Panc1 (cell line): ENCODE measurements at regions not wholly inside any gene's neighbourhood (a gene's known extent, or its start where the extent isn't known, plus 50 kb on each side); places are given as distances from the start of the nearest gene placed in this dataset.

Experiments used
- ATAC-seq: fragments of 200-7000 bp; cut with Tn5 transposase; 2 replicates; pipeline ENCODE4 v1.9.1; 2020; ENCODE audit warnings: mild to moderate bottlenecking, moderate library complexity
- BruUV-seq: library from RNA; stranded (reverse); fragments of 400-500 nt; replicated peaks from 2 replicates; lab custom pipeline; 2021; lab: Mats Ljungman, UMichigan
- CTCF ChIA-PET: fragments of 300-600 bp; sonication (Branson Sonifier 250); formaldehyde crosslinking; loops from one replicate; lab custom pipeline; 2022; ENCODE audit warnings: antibody characterized with exemption; lab: Charles Lee
- POLR2A ChIA-PET: fragments of 300-600 bp; sonication (Branson Sonifier 250); formaldehyde crosslinking; loops from one replicate; lab custom pipeline; 2022; ENCODE audit warnings: antibody characterized with exemption; lab: Charles Lee
- DNase-seq: peaks from one replicate; pipeline ENCODE4 v3.0.0-alpha.2; 2010; ENCODE audit warnings: low read depth, low spot score
- H3K27ac ChIP-seq: 2 replicates; pipeline ENCODE4 v1.5.1; 2011; ENCODE audit warnings: mild to moderate bottlenecking, low read length, inconsistent platforms
- H3K27me3 ChIP-seq: fragments of 200-500 bp; sonication (Bioruptor generic); 2 replicates; pipeline ENCODE4 v1.6.0; 2014; ENCODE audit warnings: low read length, inconsistent platforms; ENCODE audit not compliant: control insufficient read depth, insufficient read depth
- H3K36me3 ChIP-seq: fragments of 200-500 bp; sonication (Bioruptor generic); 2 replicates; pipeline ENCODE4 v1.5.1; 2014; ENCODE audit warnings: inconsistent platforms, mild to moderate bottlenecking, low read length, moderate library complexity; ENCODE audit not compliant: control insufficient read depth, insufficient read depth
- H3K4me1 ChIP-seq: 2 replicates; pipeline ENCODE4 v1.5.1; 2011; ENCODE audit warnings: inconsistent platforms, mild to moderate bottlenecking, low read length, moderate library complexity; ENCODE audit not compliant: control insufficient read depth, insufficient read depth
- H3K4me3 ChIP-seq, 2 experiments: 2 replicates each; pipeline ENCODE4 v1.5.1; 2011 to 2012; ENCODE audit warnings: low read depth in 2 of 2, low read length in 2 of 2, mild to moderate bottlenecking in 2 of 2, inconsistent platforms in 1 of 2, moderate library complexity in 1 of 2
- H3K9me3 ChIP-seq: fragments of 200-500 bp; sonication (Bioruptor generic); 2 replicates; pipeline ENCODE4 v1.5.1; 2014; ENCODE audit warnings: low read depth, mild to moderate bottlenecking, inconsistent platforms, low read length, moderate library complexity; ENCODE audit not compliant: control insufficient read depth, insufficient read depth
- POLR2AphosphoS5 ChIP-seq: IDR thresholded peaks from 2 replicates; pipeline ENCODE4 v1.6.1; 2012; ENCODE audit warnings: mild to moderate bottlenecking, low read depth, low read length, moderate library complexity
- SIN3A ChIP-seq: IDR thresholded peaks from 2 replicates; pipeline ENCODE4 v1.6.1; 2012; ENCODE audit warnings: low read depth, mild to moderate bottlenecking, low read length, moderate library complexity, borderline replicate concordance; ENCODE audit not compliant: insufficient read depth
- TCF7L2 ChIP-seq: IDR thresholded peaks from 2 replicates; pipeline ENCODE4 v1.6.1; 2011; ENCODE audit warnings: mild to moderate bottlenecking, low read depth, low read length, inconsistent platforms
- in situ Hi-C: cut with HindIII; loops from 2 replicates; pipeline ENCODE4 v1.10.0; 2016; ENCODE audit warnings: low sequenced_read_pairs, low pct_unique_long_range_greater_than_20kb
- intact Hi-C: fragments of 100-400 bp; cut with micrococcal nuclease; formaldehyde crosslinking; loops from one replicate; pipeline ENCODE4 v1.10.0; 2022; ENCODE audit not compliant: unreplicated experiment
- TF ChIP-seq, protein P1 (sequence below), 2 experiments: IDR thresholded peaks; 2 replicates each; pipeline ENCODE4 v1.6.1; 2011 to 2012; ENCODE audit warnings: low read depth in 2 of 2, control low read depth in 1 of 2, low read length in 1 of 2, mild to moderate bottlenecking in 1 of 2, moderate library complexity in 1 of 2; ENCODE audit not compliant: insufficient read depth in 1 of 2
- TF ChIP-seq, protein P2 (sequence below): fragments of 450-650 bp; IDR thresholded peaks from 2 replicates; pipeline ENCODE4 v1.5.1; 2017; ENCODE audit warnings: mild to moderate bottlenecking

DNA sequence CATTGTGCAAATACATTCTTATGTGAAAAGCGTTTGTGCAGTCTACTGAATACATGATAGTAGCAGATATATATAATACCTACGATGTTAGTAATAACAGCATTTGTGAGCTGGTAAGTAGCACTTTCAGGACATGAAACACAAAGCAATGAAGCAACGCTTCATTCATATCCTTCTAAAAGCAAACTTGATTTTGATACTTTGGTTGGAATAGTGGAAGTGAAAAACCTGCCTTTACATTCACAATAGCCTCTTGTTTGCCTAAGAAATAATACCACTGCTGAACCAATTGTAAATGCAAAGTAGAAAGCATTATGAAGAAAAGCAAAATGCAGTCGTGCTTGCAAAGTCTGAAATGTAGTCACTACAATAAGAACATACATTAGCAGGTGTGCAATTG, 926.3 kb downstream of the FSTL5 start:
- no peak overlapping the region for H3K27ac ChIP-seq
- no peak for ATAC-seq
- TF ChIP-seq POLR2AphosphoS5 = no peak
- TF ChIP-seq, protein P1, sequence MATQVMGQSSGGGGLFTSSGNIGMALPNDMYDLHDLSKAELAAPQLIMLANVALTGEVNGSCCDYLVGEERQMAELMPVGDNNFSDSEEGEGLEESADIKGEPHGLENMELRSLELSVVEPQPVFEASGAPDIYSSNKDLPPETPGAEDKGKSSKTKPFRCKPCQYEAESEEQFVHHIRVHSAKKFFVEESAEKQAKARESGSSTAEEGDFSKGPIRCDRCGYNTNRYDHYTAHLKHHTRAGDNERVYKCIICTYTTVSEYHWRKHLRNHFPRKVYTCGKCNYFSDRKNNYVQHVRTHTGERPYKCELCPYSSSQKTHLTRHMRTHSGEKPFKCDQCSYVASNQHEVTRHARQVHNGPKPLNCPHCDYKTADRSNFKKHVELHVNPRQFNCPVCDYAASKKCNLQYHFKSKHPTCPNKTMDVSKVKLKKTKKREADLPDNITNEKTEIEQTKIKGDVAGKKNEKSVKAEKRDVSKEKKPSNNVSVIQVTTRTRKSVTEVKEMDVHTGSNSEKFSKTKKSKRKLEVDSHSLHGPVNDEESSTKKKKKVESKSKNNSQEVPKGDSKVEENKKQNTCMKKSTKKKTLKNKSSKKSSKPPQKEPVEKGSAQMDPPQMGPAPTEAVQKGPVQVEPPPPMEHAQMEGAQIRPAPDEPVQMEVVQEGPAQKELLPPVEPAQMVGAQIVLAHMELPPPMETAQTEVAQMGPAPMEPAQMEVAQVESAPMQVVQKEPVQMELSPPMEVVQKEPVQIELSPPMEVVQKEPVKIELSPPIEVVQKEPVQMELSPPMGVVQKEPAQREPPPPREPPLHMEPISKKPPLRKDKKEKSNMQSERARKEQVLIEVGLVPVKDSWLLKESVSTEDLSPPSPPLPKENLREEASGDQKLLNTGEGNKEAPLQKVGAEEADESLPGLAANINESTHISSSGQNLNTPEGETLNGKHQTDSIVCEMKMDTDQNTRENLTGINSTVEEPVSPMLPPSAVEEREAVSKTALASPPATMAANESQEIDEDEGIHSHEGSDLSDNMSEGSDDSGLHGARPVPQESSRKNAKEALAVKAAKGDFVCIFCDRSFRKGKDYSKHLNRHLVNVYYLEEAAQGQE (IDR thresholded peaks at IDR 0.05; ENCODE audit: insufficient read depth in 1 of 2, low read depth in 2 of 2, low read length in 1 of 2) = no peak
- TF ChIP-seq, protein P2, sequence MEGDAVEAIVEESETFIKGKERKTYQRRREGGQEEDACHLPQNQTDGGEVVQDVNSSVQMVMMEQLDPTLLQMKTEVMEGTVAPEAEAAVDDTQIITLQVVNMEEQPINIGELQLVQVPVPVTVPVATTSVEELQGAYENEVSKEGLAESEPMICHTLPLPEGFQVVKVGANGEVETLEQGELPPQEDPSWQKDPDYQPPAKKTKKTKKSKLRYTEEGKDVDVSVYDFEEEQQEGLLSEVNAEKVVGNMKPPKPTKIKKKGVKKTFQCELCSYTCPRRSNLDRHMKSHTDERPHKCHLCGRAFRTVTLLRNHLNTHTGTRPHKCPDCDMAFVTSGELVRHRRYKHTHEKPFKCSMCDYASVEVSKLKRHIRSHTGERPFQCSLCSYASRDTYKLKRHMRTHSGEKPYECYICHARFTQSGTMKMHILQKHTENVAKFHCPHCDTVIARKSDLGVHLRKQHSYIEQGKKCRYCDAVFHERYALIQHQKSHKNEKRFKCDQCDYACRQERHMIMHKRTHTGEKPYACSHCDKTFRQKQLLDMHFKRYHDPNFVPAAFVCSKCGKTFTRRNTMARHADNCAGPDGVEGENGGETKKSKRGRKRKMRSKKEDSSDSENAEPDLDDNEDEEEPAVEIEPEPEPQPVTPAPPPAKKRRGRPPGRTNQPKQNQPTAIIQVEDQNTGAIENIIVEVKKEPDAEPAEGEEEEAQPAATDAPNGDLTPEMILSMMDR = no peak
- TF ChIP-seq SIN3A = no peak
- TF ChIP-seq TCF7L2 = no peak

DNA sequence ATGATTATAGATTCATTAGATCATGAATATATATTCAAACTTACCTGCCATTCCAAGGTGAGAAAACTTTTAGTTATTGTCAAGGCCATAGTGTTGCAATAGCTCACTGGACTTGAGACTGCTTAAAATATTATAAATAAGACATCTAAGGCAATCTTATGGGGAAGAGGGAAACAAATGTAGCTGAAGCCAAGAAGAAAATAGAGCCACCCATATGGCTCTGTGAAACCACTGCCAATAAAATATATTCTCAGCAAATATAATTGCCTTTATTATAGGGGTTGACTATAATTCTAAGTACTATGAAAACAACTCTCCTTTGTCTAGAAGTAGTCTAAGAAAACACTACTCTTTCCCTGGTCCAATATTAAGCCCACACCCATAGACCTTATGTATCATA, 938.5 kb downstream of the FSTL5 start:
- ATAC-seq = no peak
- intact Hi-C loops = no loop called here
- CTCF ChIA-PET = no interaction called here

More for the DNA sequence above, 926.3 kb downstream of the FSTL5 start:
- Histone ChIP-seq H3K4me3 (no peak overlapping the region), H3K4me1 (no peaks in the 10 kb centered on the region), H3K9me3 (no peaks in the 10 kb centered on the region), H3K27me3 (no peaks in the 10 kb centered on the region), H3K36me3 (no peaks in the 10 kb centered on the region)
- CTCF ChIA-PET = no interaction called here
- in situ Hi-C loops (no loop called here), intact Hi-C loops (no loop called here)
- DNase-seq = no peak
- POLR2A ChIA-PET = no interaction called here
- no TSS peak for BruUV-seq

More for the DNA sequence above, 938.5 kb downstream of the FSTL5 start:
- TF ChIP-seq SIN3A (no peak), POLR2AphosphoS5 (no peak), TCF7L2 (no peak)
- TF ChIP-seq, protein P2 = no peak
- TF ChIP-seq, protein P1 (IDR thresholded peaks at IDR 0.05; ENCODE audit: insufficient read depth in 1 of 2, low read depth in 2 of 2, low read length in 1 of 2) = no peak
- no peak overlapping the region for H3K27ac ChIP-seq
- H3K9me3 ChIP-seq = no peaks in the 10 kb centered on the region
- no peaks in the 10 kb centered on the region for H3K4me1 ChIP-seq
- no peak for DNase-seq
- no peak overlapping the region for H3K4me3 ChIP-seq
- POLR2A ChIA-PET = no interaction called here
- no peaks in the 10 kb centered on the region for H3K27me3 ChIP-seq
- H3K36me3 ChIP-seq = no peaks in the 10 kb centered on the region
- in situ Hi-C loops = no loop called here
- no TSS peak for BruUV-seq
